HUES6 (cell line): ENCODE measurements at regions not wholly inside any gene's neighbourhood (a gene's known extent, or its start where the extent isn't known, plus 50 kb on each side); places are given as distances from the start of the nearest gene placed in this dataset.

ENCODE experiments used
- H3K27ac ChIP-seq: 2 replicates; pipeline ENCODE4 v1.7.0; 2013; ENCODE audit warnings: low read depth, mild to moderate bottlenecking, low read length, inconsistent platforms
- H3K27me3 ChIP-seq: 2 replicates; pipeline ENCODE4 v1.6.1; 2013; ENCODE audit warnings: low read length; ENCODE audit not compliant: control insufficient read depth, insufficient read depth
- H3K36me3 ChIP-seq: 2 replicates; pipeline ENCODE4 v1.6.1; 2013; ENCODE audit warnings: low read length; ENCODE audit not compliant: control insufficient read depth, insufficient read depth
- H3K4me1 ChIP-seq: 2 replicates; pipeline ENCODE4 v1.6.1; 2013; ENCODE audit warnings: low read length; ENCODE audit not compliant: control insufficient read depth, insufficient read depth
- H3K4me3 ChIP-seq: 2 replicates; pipeline ENCODE4 v1.5.1; 2013; ENCODE audit warnings: low read depth, low read length
- H3K9ac ChIP-seq: one replicate; pipeline ENCODE4 v1.6.1; 2013; ENCODE audit warnings: mild to moderate bottlenecking, low read length
- H3K9me3 ChIP-seq: 2 replicates; pipeline ENCODE4 v1.6.1; 2013; ENCODE audit warnings: low read depth, low read length; ENCODE audit not compliant: control insufficient read depth, insufficient read depth

- Histone ChIP-seq H3K4me3 (no peak overlapping the region), H3K9me3 (no peaks in the 10 kb centered on the region), H3K36me3 (no peaks in the 10 kb centered on the region), H3K9ac (no peak overlapping the region), H3K4me1 (peaks cover 9% of the 10 kb centered on the region), H3K27me3 (no peaks in the 10 kb centered on the region), H3K27ac (no peak overlapping the region)
Measured at GRCh38 chr2:238652771-238653157, 195.1 kb upstream of the TWIST2 start.

- no peak overlapping the region for H3K4me3 ChIP-seq
- H3K9me3 ChIP-seq, result no peaks in the 10 kb centered on the region
- no peak overlapping the region for H3K9ac ChIP-seq
- H3K27ac ChIP-seq, result no peak overlapping the region
- no peaks in the 10 kb centered on the region for H3K36me3 ChIP-seq
- H3K27me3 ChIP-seq, result 0 out of 2 replicates have a peak, but pooled peaks cover 2% of the 10 kb centered on the region
- H3K4me1 ChIP-seq, result peaks cover 15% of the 10 kb centered on the region
Measured at GRCh38 chr2:238653431-238654109, 194.3 kb upstream of the TWIST2 start.

GRCh38 chr2:238654479-238655197 lies 193.2 kb upstream of the TWIST2 start:
- Histone ChIP-seq H3K9ac (no peak overlapping the region), H3K27me3 (0 out of 2 replicates have a peak, but pooled peaks cover 2% of the 10 kb centered on the region), H3K4me1 (peaks cover 15% of the 10 kb centered on the region), H3K27ac (no peak overlapping the region), H3K36me3 (no peaks in the 10 kb centered on the region), H3K9me3 (no peaks in the 10 kb centered on the region), H3K4me3 (no peak overlapping the region)

GRCh38 chr2:238655198-238655860 lies 192.6 kb upstream of the TWIST2 start:
- Histone ChIP-seq H3K27ac (no peak overlapping the region), H3K27me3 (0 out of 2 replicates have a peak, but pooled peaks cover 2% of the 10 kb centered on the region), H3K4me1 (peaks cover 15% of the 10 kb centered on the region), H3K4me3 (no peak overlapping the region), H3K9me3 (no peaks in the 10 kb centered on the region), H3K36me3 (no peaks in the 10 kb centered on the region), H3K9ac (no peak overlapping the region)

GRCh38 chr2:238655974-238656722 lies 191.7 kb upstream of the TWIST2 start:
- Histone ChIP-seq H3K27me3 (0 out of 2 replicates have a peak, but pooled peaks cover 2% of the 10 kb centered on the region), H3K36me3 (no peaks in the 10 kb centered on the region), H3K9me3 (no peaks in the 10 kb centered on the region), H3K4me3 (no peak overlapping the region), H3K27ac (no peak overlapping the region), H3K4me1 (peaks cover 15% of the 10 kb centered on the region), H3K9ac (no peak overlapping the region)

GRCh38 chr2:238657132-238658053 lies 190.5 kb upstream of the TWIST2 start:
- Histone ChIP-seq H3K9ac (no peak overlapping the region), H3K27ac (no peak overlapping the region)

GRCh38 chr2:238658054-238658407 lies 189.9 kb upstream of the TWIST2 start:
- no peak overlapping the region for H3K27ac ChIP-seq
- H3K4me1 ChIP-seq, result peaks cover 15% of the 10 kb centered on the region
- H3K9ac ChIP-seq, result no peak overlapping the region
- H3K9me3 ChIP-seq, result no peaks in the 10 kb centered on the region; the same call in 1 of the 2 replicates
- H3K36me3 ChIP-seq, result no peaks in the 10 kb centered on the region
- H3K27me3 ChIP-seq, result 0 out of 2 replicates have a peak, but pooled peaks cover 2% of the 10 kb centered on the region
- H3K4me3 ChIP-seq, result no peak overlapping the region

More at GRCh38 chr2:238657132-238658053, 190.5 kb upstream of the TWIST2 start:
- H3K36me3 ChIP-seq, result no peaks in the 10 kb centered on the region
- H3K4me1 ChIP-seq, result peaks cover 15% of the 10 kb centered on the region
- no peak overlapping the region for H3K4me3 ChIP-seq
- H3K27me3 ChIP-seq, result 0 out of 2 replicates have a peak, but pooled peaks cover 2% of the 10 kb centered on the region
- no peaks in the 10 kb centered on the region; the same call in 1 of the 2 replicates for H3K9me3 ChIP-seq

- Histone ChIP-seq H3K36me3 (no peaks in the 10 kb centered on the region), H3K4me1 (peaks cover 15% of the 10 kb centered on the region), H3K27ac (no peak overlapping the region), H3K9me3 (no peaks in the 10 kb centered on the region; the same call in 1 of the 2 replicates), H3K27me3 (0 out of 2 replicates have a peak, but pooled peaks cover 2% of the 10 kb centered on the region), H3K9ac (no peak overlapping the region), H3K4me3 (no peak overlapping the region)
Measured at GRCh38 chr2:238658820-238659219, 189.1 kb upstream of the TWIST2 start.

- 0 out of 2 replicates have a peak, but pooled peaks cover 2% of the 10 kb centered on the region for H3K27me3 ChIP-seq
- peaks cover 15% of the 10 kb centered on the region for H3K4me1 ChIP-seq
- no peaks in the 10 kb centered on the region; the same call in 1 of the 2 replicates for H3K9me3 ChIP-seq
- H3K4me3 ChIP-seq, result no peak overlapping the region
- H3K27ac ChIP-seq, result no peak overlapping the region
- H3K9ac ChIP-seq, result no peak overlapping the region
- no peaks in the 10 kb centered on the region for H3K36me3 ChIP-seq
Measured at GRCh38 chr2:238659231-238659630, 188.7 kb upstream of the TWIST2 start.

- Histone ChIP-seq H3K4me1 (no peaks in the 10 kb centered on the region), H3K9ac (no peak overlapping the region), H3K36me3 (no peaks in the 10 kb centered on the region), H3K27me3 (no peaks in the 10 kb centered on the region), H3K4me3 (no peak overlapping the region), H3K9me3 (no peaks in the 10 kb centered on the region; the same call in 1 of the 2 replicates), H3K27ac (no peak overlapping the region)
Measured at GRCh38 chr2:238663586-238663985, 184.3 kb upstream of the TWIST2 start.
